GM23248 (cell line): ENCODE measurements at regions not wholly inside any gene's neighbourhood (a gene's known extent, or its start where the extent isn't known, plus 50 kb on each side); places are given as distances from the start of the nearest gene placed in this dataset.

ENCODE experiments used
- EZH2 ChIP-seq: fragments of 200-600 bp; sonication (generic); IDR thresholded peaks from 2 replicates; pipeline ENCODE4 v1.6.1; 2018; ENCODE audit warnings: antibody characterized with exemption, mild to moderate bottlenecking; ENCODE audit not compliant: insufficient read depth, poor library complexity, severe bottlenecking
- EZH2phosphoT487 ChIP-seq: fragments of 200-600 bp; sonication (generic); IDR thresholded peaks from 2 replicates; pipeline ENCODE4 v1.6.1; 2018; ENCODE audit warnings: antibody characterized with exemption, moderate library complexity, mild to moderate bottlenecking, low read depth; ENCODE audit not compliant: insufficient read depth

DNA sequence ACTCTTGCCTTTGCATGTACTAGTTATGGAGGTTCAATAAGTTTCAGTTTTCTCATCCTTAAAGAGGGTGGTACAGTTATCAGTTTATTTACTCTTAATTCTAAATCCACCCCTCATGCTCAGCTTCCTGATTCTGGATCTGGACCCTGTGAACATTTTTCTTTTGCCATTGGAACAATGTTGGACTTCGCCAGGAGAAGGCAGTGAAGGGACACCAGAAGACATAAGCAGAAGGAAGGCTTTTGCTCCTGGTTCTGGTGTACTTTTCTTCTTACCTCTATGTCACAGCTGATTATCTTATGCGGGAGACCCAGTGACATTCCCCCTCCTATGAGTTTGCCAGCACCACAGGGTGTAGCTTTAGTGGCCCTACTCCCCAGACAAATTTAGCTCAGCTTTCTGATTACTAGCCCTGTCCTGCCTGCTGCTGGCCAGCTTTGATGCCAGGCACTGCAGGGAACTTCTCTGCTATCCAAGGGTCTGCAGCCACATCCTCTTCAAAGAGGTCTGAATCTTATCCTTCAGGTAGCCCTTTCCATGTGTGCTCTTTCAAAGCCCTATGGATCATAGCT is 466.3 kb upstream of the EPHA3 start:
- TF ChIP-seq EZH2phosphoT487 (no peak), EZH2 (no peak)
